AG09309 (cell line): ENCODE measurements at regions not wholly inside any gene's neighbourhood (a gene's known extent, or its start where the extent isn't known, plus 50 kb on each side); places are given as distances from the start of the nearest gene placed in this dataset.

Source experiments
- DNase-seq: peaks from one replicate; pipeline ENCODE4 v3.0.0-alpha.2; 2010; ENCODE audit warnings: low read depth
- H3K4me3 ChIP-seq: 2 replicates; pipeline ENCODE4 v1.5.1; 2011; ENCODE audit warnings: mild to moderate bottlenecking, low read depth, low read length, moderate library complexity; ENCODE audit not compliant: control insufficient read depth
- TF ChIP-seq, protein P1 (sequence below): IDR thresholded peaks from 2 replicates; pipeline ENCODE4 v1.5.1; 2011; ENCODE audit warnings: mild to moderate bottlenecking, low read depth, low read length, inconsistent platforms; ENCODE audit not compliant: insufficient read depth, control insufficient read depth; ENCODE audit errors: missing control alignments

DNA sequence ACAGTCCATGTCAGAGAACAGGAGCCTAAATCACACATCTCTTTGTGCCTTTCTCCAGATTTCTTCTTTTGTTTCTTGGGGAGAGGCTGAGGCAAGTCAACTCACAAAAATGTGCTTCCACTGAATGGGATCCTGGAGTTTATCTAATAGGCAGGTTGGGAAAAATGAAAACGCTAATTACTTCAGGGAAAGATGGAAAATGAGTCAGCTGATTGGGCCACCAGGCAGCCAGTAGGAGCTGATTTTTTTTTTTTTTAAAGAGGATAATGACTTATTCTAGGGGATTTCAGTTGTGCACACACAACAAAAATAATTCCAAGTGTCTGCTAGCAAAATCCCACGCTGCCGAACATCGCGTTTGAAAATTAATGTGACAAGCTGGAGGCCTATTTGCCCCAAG lies 412.8 kb upstream of the ZMIZ1 start:
- TF ChIP-seq, protein P1, sequence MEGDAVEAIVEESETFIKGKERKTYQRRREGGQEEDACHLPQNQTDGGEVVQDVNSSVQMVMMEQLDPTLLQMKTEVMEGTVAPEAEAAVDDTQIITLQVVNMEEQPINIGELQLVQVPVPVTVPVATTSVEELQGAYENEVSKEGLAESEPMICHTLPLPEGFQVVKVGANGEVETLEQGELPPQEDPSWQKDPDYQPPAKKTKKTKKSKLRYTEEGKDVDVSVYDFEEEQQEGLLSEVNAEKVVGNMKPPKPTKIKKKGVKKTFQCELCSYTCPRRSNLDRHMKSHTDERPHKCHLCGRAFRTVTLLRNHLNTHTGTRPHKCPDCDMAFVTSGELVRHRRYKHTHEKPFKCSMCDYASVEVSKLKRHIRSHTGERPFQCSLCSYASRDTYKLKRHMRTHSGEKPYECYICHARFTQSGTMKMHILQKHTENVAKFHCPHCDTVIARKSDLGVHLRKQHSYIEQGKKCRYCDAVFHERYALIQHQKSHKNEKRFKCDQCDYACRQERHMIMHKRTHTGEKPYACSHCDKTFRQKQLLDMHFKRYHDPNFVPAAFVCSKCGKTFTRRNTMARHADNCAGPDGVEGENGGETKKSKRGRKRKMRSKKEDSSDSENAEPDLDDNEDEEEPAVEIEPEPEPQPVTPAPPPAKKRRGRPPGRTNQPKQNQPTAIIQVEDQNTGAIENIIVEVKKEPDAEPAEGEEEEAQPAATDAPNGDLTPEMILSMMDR, result no peak
- DNase-seq, result no peak
- H3K4me3 ChIP-seq, result no peak overlapping the region

DNA sequence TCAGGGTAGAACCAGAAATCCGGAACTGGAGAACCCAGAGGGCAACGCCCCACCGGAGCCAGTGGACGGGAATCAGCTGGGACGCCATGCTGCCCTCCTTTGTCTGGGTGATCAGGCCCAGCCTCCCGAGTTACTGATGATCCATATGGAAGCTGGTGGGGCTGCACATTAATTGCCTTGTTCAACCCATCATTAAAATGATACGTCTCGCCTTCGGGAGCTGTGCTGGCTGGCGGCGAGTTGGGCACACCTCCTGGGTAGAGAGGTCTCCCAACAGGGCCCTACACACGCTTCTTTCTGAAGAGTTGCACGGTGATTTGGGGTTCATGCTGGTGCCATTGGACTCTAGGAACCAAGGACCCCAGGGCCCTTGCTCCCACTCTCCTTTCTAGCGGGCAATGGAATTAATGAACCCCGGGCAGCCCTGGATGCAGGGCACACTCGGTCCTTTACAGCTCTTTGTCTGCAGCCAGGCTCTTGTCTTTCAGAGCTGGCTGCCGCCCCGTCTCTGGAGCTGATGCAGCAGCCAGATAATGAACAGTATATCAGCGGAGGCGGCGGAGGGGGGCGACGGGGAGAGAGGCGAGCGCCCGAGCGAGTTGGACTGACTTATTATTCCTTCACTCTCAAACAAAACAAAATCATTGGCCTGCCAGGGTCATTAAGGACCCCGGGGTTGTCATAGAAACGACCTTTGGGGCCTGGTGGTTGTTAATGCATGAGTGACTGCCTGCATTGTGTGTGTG lies 412.2 kb upstream of the ZMIZ1 start:
- DNase-seq, result no peak
- H3K4me3 ChIP-seq, result no peak overlapping the region
- TF ChIP-seq, protein P1, result no peak

DNA sequence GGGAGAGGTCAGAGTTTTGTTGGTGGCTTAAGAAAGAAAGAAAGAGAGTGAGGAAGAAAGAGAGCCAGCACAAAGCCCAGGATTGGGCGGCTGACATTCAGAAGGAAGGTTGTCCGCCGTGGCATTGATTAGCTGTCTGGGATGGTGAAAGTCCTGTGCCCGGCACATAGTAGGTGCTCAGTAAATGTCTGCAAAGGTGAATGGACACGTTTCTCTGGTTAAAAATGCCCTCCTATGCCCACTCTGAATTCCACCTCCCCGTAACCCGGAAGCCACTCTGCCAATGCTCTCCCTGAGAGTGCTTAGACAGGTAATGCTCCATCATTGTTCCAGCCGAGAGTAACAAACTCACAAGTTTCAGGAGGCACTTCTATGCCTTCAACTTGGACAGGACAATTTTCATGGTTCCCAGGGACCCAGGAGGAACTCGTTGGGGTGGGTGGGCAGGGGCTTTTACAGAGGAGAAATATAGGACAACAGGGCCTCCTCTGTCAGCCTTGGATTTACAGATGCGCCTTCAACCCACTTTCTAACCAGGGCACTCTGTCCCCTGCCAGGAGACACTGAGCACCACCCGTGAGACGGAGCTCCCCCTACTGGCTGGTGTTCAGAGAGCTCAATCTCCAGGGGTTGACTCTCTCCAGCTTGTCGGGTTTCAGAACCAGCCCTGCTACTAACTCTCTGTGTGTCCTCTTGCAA lies 411.5 kb upstream of the ZMIZ1 start:
- no peak overlapping the region for H3K4me3 ChIP-seq
- TF ChIP-seq, protein P1, result peak; percentile 76
- DNase-seq, result no peak

DNA sequence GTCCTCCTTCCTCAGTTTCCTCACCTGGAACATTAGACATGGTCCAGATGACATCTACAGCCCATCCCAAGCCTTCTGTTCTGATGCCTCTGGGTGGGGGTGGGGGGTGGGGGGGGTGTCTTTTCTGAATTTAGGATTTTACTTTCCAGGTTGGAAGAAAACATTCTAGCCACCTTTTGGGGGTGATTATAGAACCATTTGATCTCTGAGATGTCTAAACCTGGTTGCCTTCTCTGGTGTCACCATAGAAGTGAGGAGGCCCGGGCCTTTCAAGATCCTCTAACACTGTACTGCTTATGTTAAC lies 411.0 kb upstream of the ZMIZ1 start:
- TF ChIP-seq, protein P1, result no peak
- DNase-seq, result no peak
- no peak overlapping the region for H3K4me3 ChIP-seq

DNA sequence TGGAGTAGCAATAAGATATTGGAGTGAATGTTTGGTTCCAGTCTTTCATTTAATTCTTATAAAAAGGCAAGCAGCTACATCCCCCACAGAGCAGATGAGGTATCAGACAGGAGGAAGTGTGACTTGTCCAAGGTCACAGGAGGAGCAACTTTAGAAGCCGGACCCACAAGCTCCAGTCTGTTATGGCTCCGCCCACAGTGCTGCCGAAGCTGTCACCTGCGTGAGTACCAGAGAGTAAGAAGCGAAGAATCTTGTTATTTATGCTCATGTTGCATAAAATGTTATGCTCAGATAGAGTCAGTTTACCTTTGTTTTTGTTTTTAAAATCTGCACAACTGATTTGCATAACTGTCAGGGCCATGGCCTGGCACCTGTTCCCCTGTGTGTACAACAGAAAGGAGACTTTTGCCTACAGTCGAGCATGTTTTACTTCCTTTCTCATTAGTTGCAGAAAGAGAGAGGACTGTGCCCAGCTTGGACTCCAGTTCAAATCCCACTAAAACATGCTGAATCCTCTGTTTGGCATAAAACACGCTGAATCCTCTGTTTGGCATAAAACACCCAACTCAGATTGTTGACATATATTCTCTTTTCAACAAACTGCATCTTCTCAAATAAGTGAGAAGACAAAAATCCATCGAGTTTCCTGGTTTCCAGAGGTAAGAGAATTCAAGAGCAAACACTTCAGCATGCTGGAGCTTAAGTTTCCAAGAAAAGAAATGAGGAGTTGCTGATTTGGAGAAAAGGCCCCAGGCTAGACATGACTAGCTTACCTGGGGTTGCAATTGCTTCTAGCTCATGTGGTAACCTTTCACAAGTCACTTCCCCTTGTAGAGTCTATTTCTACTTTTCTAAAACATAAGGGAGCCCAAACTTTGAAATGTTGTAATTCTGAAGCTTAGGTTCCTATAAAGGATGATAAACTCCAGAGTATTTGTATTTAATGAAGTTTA lies 409.8 kb upstream of the ZMIZ1 start:
- TF ChIP-seq, protein P1, result no peak
- no peak overlapping the region for H3K4me3 ChIP-seq
- no peak for DNase-seq

DNA sequence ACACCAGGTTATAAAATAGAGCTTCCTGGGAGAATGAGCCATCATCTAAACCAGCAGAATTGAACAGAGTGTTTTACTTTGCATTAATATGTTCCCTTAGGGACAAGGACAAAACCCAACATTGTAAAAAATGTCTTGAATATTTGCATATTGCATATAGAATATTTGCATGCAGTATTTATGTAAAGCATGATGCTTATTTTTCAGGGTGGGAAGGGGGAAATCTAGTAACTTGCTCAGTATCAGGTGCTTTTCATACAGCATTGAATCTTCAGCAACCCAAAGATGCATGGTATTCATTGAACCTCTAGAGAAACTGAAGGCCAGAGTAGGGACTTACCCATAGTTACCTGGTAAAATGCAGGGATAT lies 409.2 kb upstream of the ZMIZ1 start:
- TF ChIP-seq, protein P1, result no peak
- DNase-seq, result no peak
- no peak overlapping the region for H3K4me3 ChIP-seq
